ENCODE measurements at regions not wholly inside any gene's neighbourhood (a gene's known extent, or its start where the extent isn't known, plus 50 kb on each side); places are given as distances from the start of the nearest gene placed in this dataset.

DNA sequence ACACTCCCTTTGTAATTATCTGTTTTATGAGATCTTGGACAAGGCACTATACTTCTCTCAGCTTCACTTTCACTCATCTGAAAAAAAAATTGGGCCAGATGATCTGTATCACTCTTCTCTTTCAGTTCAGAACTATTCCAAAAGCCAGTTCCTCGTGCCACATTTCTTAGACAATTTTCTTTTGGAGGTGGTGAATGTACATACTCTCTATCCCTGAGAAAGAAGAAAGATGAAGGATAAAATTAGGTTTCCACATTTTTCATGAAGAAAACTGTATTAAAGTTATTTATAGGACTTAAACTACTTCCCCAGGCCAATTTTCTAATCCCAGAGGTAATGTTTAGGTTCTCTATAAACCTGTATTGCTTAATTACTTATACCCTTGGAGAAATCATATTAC lies 171.6 kb downstream of the SLC6A15 start:
- TF ChIP-seq BHLHE40 (IDR thresholded peaks at IDR 0.05; ENCODE audit: low read depth, low read length): no peak
- no peak for TF ChIP-seq POLR2A (IDR thresholded peaks at IDR 0.05; ENCODE audit: low read depth, low read length)
- TF ChIP-seq, protein P1, sequence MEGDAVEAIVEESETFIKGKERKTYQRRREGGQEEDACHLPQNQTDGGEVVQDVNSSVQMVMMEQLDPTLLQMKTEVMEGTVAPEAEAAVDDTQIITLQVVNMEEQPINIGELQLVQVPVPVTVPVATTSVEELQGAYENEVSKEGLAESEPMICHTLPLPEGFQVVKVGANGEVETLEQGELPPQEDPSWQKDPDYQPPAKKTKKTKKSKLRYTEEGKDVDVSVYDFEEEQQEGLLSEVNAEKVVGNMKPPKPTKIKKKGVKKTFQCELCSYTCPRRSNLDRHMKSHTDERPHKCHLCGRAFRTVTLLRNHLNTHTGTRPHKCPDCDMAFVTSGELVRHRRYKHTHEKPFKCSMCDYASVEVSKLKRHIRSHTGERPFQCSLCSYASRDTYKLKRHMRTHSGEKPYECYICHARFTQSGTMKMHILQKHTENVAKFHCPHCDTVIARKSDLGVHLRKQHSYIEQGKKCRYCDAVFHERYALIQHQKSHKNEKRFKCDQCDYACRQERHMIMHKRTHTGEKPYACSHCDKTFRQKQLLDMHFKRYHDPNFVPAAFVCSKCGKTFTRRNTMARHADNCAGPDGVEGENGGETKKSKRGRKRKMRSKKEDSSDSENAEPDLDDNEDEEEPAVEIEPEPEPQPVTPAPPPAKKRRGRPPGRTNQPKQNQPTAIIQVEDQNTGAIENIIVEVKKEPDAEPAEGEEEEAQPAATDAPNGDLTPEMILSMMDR (conservative IDR thresholded peaks at IDR 0.05; ENCODE audit: low read depth, low read length): no peak

All from IMR-90 (cell line).